Breast epithelium (tissue), 4 donors: ENCODE measurements at regions not wholly inside any gene's neighbourhood (a gene's known extent, or its start where the extent isn't known, plus 50 kb on each side); places are given as distances from the start of the nearest gene placed in this dataset.

Experiments
- DNase-seq, 2 donors: peaks; one replicate each; pipeline ENCODE4 v3.0.0-alpha.2; 2019; ENCODE audit warnings: low spot score in 2 of 2
- H3K27ac ChIP-seq, 2 donors: fragments of 200-600 bp; sonication (generic) in 1 of 2; one replicate each; pipeline ENCODE4 v1.5.1; 2016 to 2019; ENCODE audit warnings: mild to moderate bottlenecking in 1 of 2
- H3K27me3 ChIP-seq, 2 donors: fragments of 200-600 bp; sonication (generic) in 1 of 2; one replicate each; pipeline versions ENCODE4 v1.5.1 to v1.6.0; 2017 to 2019; ENCODE audit warnings: control low read depth in 1 of 2, mild to moderate bottlenecking in 1 of 2
- H3K36me3 ChIP-seq: fragments of 200-600 bp; one replicate; pipeline ENCODE4 v1.5.1; 2019
- H3K4me1 ChIP-seq, 2 donors: fragments of 200-600 bp; sonication (generic); one replicate each; pipeline ENCODE4 v1.5.1; 2016 to 2019; ENCODE audit warnings: control low read depth in 1 of 2
- H3K4me3 ChIP-seq, 3 donors: fragments of 200-600 bp; sonication (generic); 1 replicate in 2 of 3; 2 replicates in 1 of 3; pipeline ENCODE4 v1.5.1; 2016 to 2019; ENCODE audit warnings: mild to moderate bottlenecking in 3 of 3, moderate library complexity in 2 of 3
- H3K9me3 ChIP-seq, 2 donors: fragments of 200-600 bp; sonication (generic) in 1 of 2; one replicate each; pipeline ENCODE4 v1.5.1; 2016 to 2019; ENCODE audit warnings: control low read depth in 1 of 2
- CTCF ChIP-seq, 3 donors: fragments of 450-650 bp; IDR thresholded peaks; one replicate each; pipeline ENCODE4 v1.5.1; 2016 to 2017; ENCODE audit warnings: antibody characterized with exemption in 3 of 3, mild to moderate bottlenecking in 3 of 3, moderate library complexity in 3 of 3
- POLR2A ChIP-seq: fragments of 450-650 bp; IDR thresholded peaks from one replicate; pipeline ENCODE4 v1.6.1; 2016; ENCODE audit warnings: antibody characterized with exemption, mild to moderate bottlenecking, moderate library complexity
- POLR2AphosphoS5 ChIP-seq, 3 donors: sonication (generic); formaldehyde crosslinking; IDR thresholded peaks; one replicate each; pipeline ENCODE4 v1.6.1; 2017; ENCODE audit warnings: antibody characterized with exemption in 3 of 3
- intact Hi-C: fragments of 100-400 bp; cut with DNase I; formaldehyde crosslinking; loops from one replicate; pipeline ENCODE4 v1.15.1; 2023; ENCODE audit warnings: low total_unique reads

GRCh38 chr11:92826603-92827002, 142.8 kb upstream of the MTNR1B start:
- no peak for DNase-seq
- no peaks in the 10 kb centered on the region for H3K9me3 ChIP-seq
- no peak overlapping the region for H3K27ac ChIP-seq
- H3K27me3 ChIP-seq = no peaks in the 10 kb centered on the region
- no peak overlapping the region for H3K4me3 ChIP-seq
- H3K36me3 ChIP-seq = no peaks in the 10 kb centered on the region
- intact Hi-C loops = no loop called here
- TF ChIP-seq POLR2AphosphoS5 (IDR thresholded peaks at IDR 0.05) (no peak), POLR2A (no peak), CTCF (IDR thresholded peaks at IDR 0.05) (no peak)
- H3K4me1 ChIP-seq = no peaks in the 10 kb centered on the region

GRCh38 chr11:92827132-92827531, 142.3 kb upstream of the MTNR1B start:
- Histone ChIP-seq H3K27ac (no peak overlapping the region), H3K27me3 (no peaks in the 10 kb centered on the region), H3K9me3 (no peaks in the 10 kb centered on the region), H3K36me3 (no peaks in the 10 kb centered on the region), H3K4me3 (no peak overlapping the region), H3K4me1 (no peaks in the 10 kb centered on the region)
- intact Hi-C loops = no loop called here
- DNase-seq = no peak
- TF ChIP-seq POLR2AphosphoS5 (IDR thresholded peaks at IDR 0.05) (no peak), POLR2A (no peak), CTCF (IDR thresholded peaks at IDR 0.05) (no peak)

DNA sequence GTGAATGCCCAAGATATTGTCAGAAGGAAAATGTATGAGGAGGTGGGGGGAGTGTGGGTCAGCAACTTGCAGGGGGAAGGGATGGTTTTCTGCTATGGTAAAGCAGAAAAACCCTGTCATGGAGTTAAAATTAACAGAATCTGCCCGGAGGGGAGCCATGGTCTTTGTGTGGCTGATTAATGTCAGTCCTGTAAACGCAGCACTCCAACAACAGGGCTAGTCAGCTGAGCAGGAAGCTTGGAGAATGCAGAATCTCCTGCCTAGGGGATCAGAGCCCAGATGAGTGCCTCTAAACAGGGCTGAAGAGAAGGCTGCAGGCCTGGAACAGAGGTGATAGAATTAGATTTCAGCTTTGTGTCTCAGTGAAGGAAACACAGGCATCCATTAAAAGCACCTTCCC, 140.9 kb upstream of the MTNR1B start:
- H3K9me3 ChIP-seq = no peaks in the 10 kb centered on the region
- TF ChIP-seq CTCF (IDR thresholded peaks at IDR 0.05) = no peak
- no peak for TF ChIP-seq POLR2AphosphoS5 (IDR thresholded peaks at IDR 0.05)
- no peak for TF ChIP-seq POLR2A
- H3K27me3 ChIP-seq = no peaks in the 10 kb centered on the region
- DNase-seq = no peak
- intact Hi-C loops = no loop called here
- H3K4me1 ChIP-seq = no peaks in the 10 kb centered on the region
- no peaks in the 10 kb centered on the region for H3K36me3 ChIP-seq
- H3K27ac ChIP-seq = no peak overlapping the region
- H3K4me3 ChIP-seq = no peak overlapping the region

DNA sequence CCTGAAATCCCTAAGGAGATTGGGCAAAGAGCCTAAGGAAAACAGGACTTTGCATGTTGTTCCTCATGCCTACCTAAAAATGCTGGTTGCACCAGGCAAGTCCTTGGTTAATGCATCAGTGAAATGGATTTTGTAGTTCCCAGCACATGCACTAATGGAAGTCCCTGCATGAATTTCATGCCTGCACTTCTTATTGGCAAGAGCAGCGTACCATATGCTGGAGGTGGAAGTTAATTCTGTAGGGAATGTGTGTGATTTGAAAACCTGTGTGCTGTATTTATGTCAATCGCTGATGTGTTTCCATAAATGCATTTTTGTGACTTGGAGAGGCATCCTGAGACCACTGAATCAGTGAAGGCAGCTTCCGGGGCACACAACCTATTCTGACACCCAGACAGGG, 140.3 kb upstream of the MTNR1B start:
- Histone ChIP-seq H3K27me3 (no peaks in the 10 kb centered on the region), H3K36me3 (no peaks in the 10 kb centered on the region), H3K27ac (no peak overlapping the region), H3K4me1 (no peaks in the 10 kb centered on the region), H3K4me3 (no peak overlapping the region), H3K9me3 (no peaks in the 10 kb centered on the region)
- intact Hi-C loops = no loop called here
- DNase-seq = no peak
- TF ChIP-seq POLR2A (no peak), POLR2AphosphoS5 (IDR thresholded peaks at IDR 0.05) (no peak), CTCF (IDR thresholded peaks at IDR 0.05) (no peak)

GRCh38 chr11:92829671-92830070, 139.8 kb upstream of the MTNR1B start:
- TF ChIP-seq POLR2AphosphoS5 (IDR thresholded peaks at IDR 0.05) (no peak), POLR2A (no peak), CTCF (IDR thresholded peaks at IDR 0.05) (no peak)
- Histone ChIP-seq H3K4me3 (no peak overlapping the region), H3K4me1 (no peaks in the 10 kb centered on the region), H3K27me3 (no peaks in the 10 kb centered on the region), H3K27ac (no peak overlapping the region), H3K9me3 (no peaks in the 10 kb centered on the region), H3K36me3 (no peaks in the 10 kb centered on the region)
- DNase-seq = no peak
- intact Hi-C loops = no loop called here
